ENCODE measurements at regions not wholly inside any gene's neighbourhood (a gene's known extent, or its start where the extent isn't known, plus 50 kb on each side); places are given as distances from the start of the nearest gene placed in this dataset.

- TF ChIP-seq CTCF (IDR thresholded peaks at IDR 0.05) = no peak
- no peak for TF ChIP-seq POLR2A (IDR thresholded peaks at IDR 0.05)
- H3K4me3 ChIP-seq = no peak overlapping the region
- no peaks in the 10 kb centered on the region for H3K4me1 ChIP-seq
- no peak overlapping the region for H3K27ac ChIP-seq
- no peaks in the 10 kb centered on the region for H3K36me3 ChIP-seq
- H3K27me3 ChIP-seq = no peaks in the 10 kb centered on the region
- DNase-seq = no peak
- no peaks in the 10 kb centered on the region for H3K9me3 ChIP-seq
Observed at GRCh38 chr9:109852556-109852955, 72.6 kb downstream of the PALM2AKAP2 start.

GRCh38 chr9:109855540-109855939 lies 75.5 kb downstream of the PALM2AKAP2 start:
- no peaks in the 10 kb centered on the region for H3K36me3 ChIP-seq
- DNase-seq = no peak
- TF ChIP-seq CTCF (IDR thresholded peaks at IDR 0.05) = no peak

GRCh38 chr9:109856785-109857184 lies 76.8 kb downstream of the PALM2AKAP2 start:
- Histone ChIP-seq H3K9me3 (no peaks in the 10 kb centered on the region), H3K27ac (no peak overlapping the region), H3K4me1 (no peaks in the 10 kb centered on the region), H3K27me3 (no peaks in the 10 kb centered on the region), H3K4me3 (no peak overlapping the region), H3K36me3 (no peaks in the 10 kb centered on the region)
- no peak for DNase-seq
- no peak for TF ChIP-seq POLR2A (IDR thresholded peaks at IDR 0.05)
- no peak for TF ChIP-seq CTCF (IDR thresholded peaks at IDR 0.05)

More at GRCh38 chr9:109855540-109855939, 75.5 kb downstream of the PALM2AKAP2 start:
- no peaks in the 10 kb centered on the region for H3K4me1 ChIP-seq
- H3K9me3 ChIP-seq = no peaks in the 10 kb centered on the region
- no peak overlapping the region for H3K27ac ChIP-seq
- H3K4me3 ChIP-seq = no peak overlapping the region
- H3K27me3 ChIP-seq = no peaks in the 10 kb centered on the region

- no peak overlapping the region for H3K4me3 ChIP-seq
- H3K27me3 ChIP-seq = no peaks in the 10 kb centered on the region
- no peak overlapping the region for H3K27ac ChIP-seq
- DNase-seq = no peak
- no peaks in the 10 kb centered on the region for H3K9me3 ChIP-seq
- H3K36me3 ChIP-seq = no peaks in the 10 kb centered on the region
- TF ChIP-seq CTCF (IDR thresholded peaks at IDR 0.05) (no peak), POLR2A (IDR thresholded peaks at IDR 0.05) (no peak)
- no peaks in the 10 kb centered on the region for H3K4me1 ChIP-seq
Observed at GRCh38 chr9:109857336-109857735, 77.3 kb downstream of the PALM2AKAP2 start.

- Histone ChIP-seq H3K9me3 (no peaks in the 10 kb centered on the region), H3K36me3 (no peaks in the 10 kb centered on the region), H3K27ac (no peak overlapping the region), H3K4me1 (no peaks in the 10 kb centered on the region), H3K27me3 (no peaks in the 10 kb centered on the region), H3K4me3 (no peak overlapping the region)
- TF ChIP-seq POLR2A (IDR thresholded peaks at IDR 0.05) (no peak), CTCF (IDR thresholded peaks at IDR 0.05) (peak in 1 of 6 experiments; percentile 15)
- DNase-seq = no peak
Observed at GRCh38 chr9:109859447-109859846, 79.4 kb downstream of the PALM2AKAP2 start.

- Histone ChIP-seq H3K4me1 (no peaks in the 10 kb centered on the region), H3K4me3 (no peak overlapping the region), H3K27ac (no peak overlapping the region), H3K36me3 (no peaks in the 10 kb centered on the region), H3K27me3 (no peaks in the 10 kb centered on the region), H3K9me3 (no peaks in the 10 kb centered on the region)
- TF ChIP-seq POLR2A (IDR thresholded peaks at IDR 0.05) (no peak), CTCF (IDR thresholded peaks at IDR 0.05) (no peak)
- DNase-seq = no peak
Observed at GRCh38 chr9:109860521-109860920, 80.5 kb downstream of the PALM2AKAP2 start.
